NCI-H2107 (cell line): ENCODE measurements at regions not wholly inside any gene's neighbourhood (a gene's known extent, or its start where the extent isn't known, plus 50 kb on each side); places are given as distances from the start of the nearest gene placed in this dataset.
"Not testable (repeated sequence)": the region's sequence is repeated elsewhere in the genome, so short reads cannot be mapped to it uniquely, and the experiment has no call there.

Source experiments
- DNase-seq: peaks from one replicate; lab custom pipeline; 2025; lab: John Stamatoyannopoulos, UW

GRCh38 chr12:33589576-33590114 is 150.0 kb upstream of the SYT10 start:
- DNase-seq = no peak

- DNase-seq = no peak
Observed at GRCh38 chr12:33593753-33594152, 154.1 kb upstream of the SYT10 start.

- DNase-seq = no peak
Observed at GRCh38 chr12:33596061-33596460, 156.4 kb upstream of the SYT10 start.

- no peak for DNase-seq
Observed at GRCh38 chr12:33596814-33597213, 157.2 kb upstream of the SYT10 start.

GRCh38 chr12:33602515-33602914 is 162.9 kb upstream of the SYT10 start:
- no peak for DNase-seq

GRCh38 chr12:33605757-33606156 is 166.1 kb upstream of the SYT10 start:
- DNase-seq = no peak

GRCh38 chr12:33609910-33610309 is 170.3 kb upstream of the SYT10 start:
- DNase-seq = no peak

- DNase-seq = no peak
Observed at GRCh38 chr12:33614630-33615029, 175.0 kb upstream of the SYT10 start.

- no peak for DNase-seq
Observed at GRCh38 chr12:33617218-33617617, 177.6 kb upstream of the SYT10 start.

- DNase-seq = no peak
Observed at GRCh38 chr12:33628087-33628486, 188.5 kb upstream of the SYT10 start.

GRCh38 chr12:33634544-33634943 is 194.9 kb upstream of the SYT10 start:
- no peak for DNase-seq

- DNase-seq = not testable (repeated sequence)
Observed at GRCh38 chr12:33636930-33637329, 197.3 kb upstream of the SYT10 start.

GRCh38 chr12:33639975-33640374 is 200.4 kb upstream of the SYT10 start:
- DNase-seq = no peak

GRCh38 chr12:33649992-33650391 is 210.4 kb upstream of the SYT10 start:
- DNase-seq = no peak

- DNase-seq = no peak
Observed at GRCh38 chr12:33650832-33651231, 211.2 kb upstream of the SYT10 start.

- DNase-seq = no peak
Observed at GRCh38 chr12:33653362-33653761, 213.7 kb upstream of the SYT10 start.

- no peak for DNase-seq
Observed at GRCh38 chr12:33654313-33654712, 214.7 kb upstream of the SYT10 start.

- DNase-seq = no peak
Observed at GRCh38 chr12:33663000-33663654, 223.5 kb upstream of the SYT10 start.

GRCh38 chr12:33669349-33669748 is 229.7 kb upstream of the SYT10 start:
- no peak for DNase-seq

GRCh38 chr12:33670284-33670683 is 230.7 kb upstream of the SYT10 start:
- no peak for DNase-seq

GRCh38 chr12:33671676-33672075 is 232.1 kb upstream of the SYT10 start:
- no peak for DNase-seq

- DNase-seq = no peak
Observed at GRCh38 chr12:33672836-33673577, 233.4 kb upstream of the SYT10 start.

GRCh38 chr12:33676866-33677265 is 237.2 kb upstream of the SYT10 start:
- no peak for DNase-seq
